ENCODE measurements at regions not wholly inside any gene's neighbourhood (a gene's known extent, or its start where the extent isn't known, plus 50 kb on each side); places are given as distances from the start of the nearest gene placed in this dataset.

GRCh38 chr4:175562542-175562941, 249.5 kb downstream of the GPM6A start:
- no peaks in the 10 kb centered on the region for H3K27me3 ChIP-seq (ENCODE audit: insufficient read depth, poor library complexity, severe bottlenecking)
- no peaks in the 10 kb centered on the region for H3K9me3 ChIP-seq (ENCODE audit: severe bottlenecking)
- ATAC-seq (ENCODE audit: low read depth), result no peak
- no peak for DNase-seq (ENCODE audit: low spot score)
- H3K4me3 ChIP-seq (ENCODE audit: severe bottlenecking), result no peak overlapping the region
- TF ChIP-seq CTCF (IDR thresholded peaks at IDR 0.05; ENCODE audit: poor library complexity, severe bottlenecking), result no peak
- H3K4me1 ChIP-seq (ENCODE audit: insufficient read depth, poor library complexity, severe bottlenecking), result no peaks in the 10 kb centered on the region
- H3K27ac ChIP-seq (ENCODE audit: poor library complexity, severe bottlenecking), result no peak overlapping the region
- H3K36me3 ChIP-seq (ENCODE audit: low read depth), result no peaks in the 10 kb centered on the region

All from RWPE2 (cell line).